ENCODE measurements at regions not wholly inside any gene's neighbourhood (a gene's known extent, or its start where the extent isn't known, plus 50 kb on each side); places are given as distances from the start of the nearest gene placed in this dataset.

DNA sequence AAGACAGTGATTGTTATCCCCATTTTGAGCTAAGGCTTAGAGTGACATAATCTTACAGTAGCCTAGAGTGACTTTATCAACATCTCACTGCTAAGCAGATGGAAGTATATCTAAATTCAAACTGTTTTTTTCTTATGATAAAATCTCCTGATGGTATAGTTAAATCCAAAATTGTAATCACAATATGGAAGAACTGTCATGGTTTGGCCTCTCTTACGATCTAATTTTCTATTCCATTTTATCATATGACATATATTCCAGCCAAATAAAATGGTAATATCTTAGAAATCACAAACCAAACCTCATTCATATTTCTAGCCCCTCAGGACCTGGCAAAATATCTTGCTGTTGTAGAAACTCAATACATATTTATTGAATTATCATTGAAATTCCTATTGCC is 864.7 kb downstream of the SLC6A15 start:
- no peaks in the 10 kb centered on the region for H3K79me2 ChIP-seq (ENCODE audit: insufficient read depth, low read length)
- no peak overlapping the region for H3K9ac ChIP-seq (ENCODE audit: low read length)
- H3K9me3 ChIP-seq (ENCODE audit: low read length), result no peaks in the 10 kb centered on the region
- no peaks in the 10 kb centered on the region for H3F3A ChIP-seq (ENCODE audit: insufficient read depth, low read length)
- H3K36me3 ChIP-seq (ENCODE audit: insufficient read depth, low read length), result no peaks in the 10 kb centered on the region
- TF ChIP-seq EZH2 (IDR thresholded peaks at IDR 0.05; ENCODE audit: borderline replicate concordance, low read length), result no peak
- TF ChIP-seq CTCF (IDR thresholded peaks at IDR 0.05; ENCODE audit: low read length), result no peak
- no peak overlapping the region for H3K4me3 ChIP-seq (ENCODE audit: low read depth, low read length, poor library complexity, severe bottlenecking)
- no peaks in the 10 kb centered on the region for H3K4me1 ChIP-seq (ENCODE audit: insufficient read depth, low read length, severe bottlenecking)
- H3K27ac ChIP-seq (ENCODE audit: low read depth, low read length, poor library complexity, severe bottlenecking), result no peak overlapping the region
- H3K4me2 ChIP-seq (ENCODE audit: low read length), result no peak overlapping the region
- no peaks in the 10 kb centered on the region for H4K20me1 ChIP-seq (ENCODE audit: insufficient read depth, low read length)
- H3K27me3 ChIP-seq (ENCODE audit: insufficient read depth, low read length), result no peaks in the 10 kb centered on the region
- no peak overlapping the region for H2AFZ ChIP-seq (ENCODE audit: low read length)
- no peaks in the 10 kb centered on the region for H3K9me2 ChIP-seq (ENCODE audit: low read depth, low read length)

DNA sequence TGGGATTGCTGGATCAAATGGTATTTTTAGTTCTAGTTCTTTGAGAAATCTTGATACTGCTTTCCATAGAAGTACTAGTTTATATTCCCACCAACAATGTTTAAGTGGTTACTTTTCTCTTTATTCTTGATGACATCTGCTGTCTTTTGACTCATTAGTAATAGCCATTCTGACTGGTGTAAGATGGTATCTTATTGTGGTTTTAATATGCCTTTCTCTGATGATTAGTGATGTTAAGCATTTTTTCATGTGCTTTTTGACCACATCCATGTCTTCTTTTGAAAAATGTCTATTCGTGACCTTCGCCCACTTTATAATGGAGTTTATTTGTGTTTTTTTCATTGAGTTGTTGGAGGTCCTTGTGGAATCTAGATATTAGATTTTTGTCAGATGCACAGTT is 865.7 kb downstream of the SLC6A15 start:
- Histone ChIP-seq H3K79me2 (ENCODE audit: insufficient read depth, low read length) (no peaks in the 10 kb centered on the region), H3K27me3 (ENCODE audit: insufficient read depth, low read length) (no peaks in the 10 kb centered on the region), H3K4me2 (ENCODE audit: low read length) (no peak overlapping the region), H3K9me3 (ENCODE audit: low read length) (no peaks in the 10 kb centered on the region), H3K27ac (ENCODE audit: low read depth, low read length, poor library complexity, severe bottlenecking) (no peak overlapping the region), H3K9ac (ENCODE audit: low read length) (no peak overlapping the region), H2AFZ (ENCODE audit: low read length) (no peak overlapping the region), H3K4me1 (ENCODE audit: insufficient read depth, low read length, severe bottlenecking) (no peaks in the 10 kb centered on the region), H4K20me1 (ENCODE audit: insufficient read depth, low read length) (no peaks in the 10 kb centered on the region), H3K9me2 (ENCODE audit: low read depth, low read length) (no peaks in the 10 kb centered on the region), H3F3A (ENCODE audit: insufficient read depth, low read length) (no peaks in the 10 kb centered on the region), H3K4me3 (ENCODE audit: low read depth, low read length, poor library complexity, severe bottlenecking) (no peak overlapping the region), H3K36me3 (ENCODE audit: insufficient read depth, low read length) (no peaks in the 10 kb centered on the region)
- TF ChIP-seq EZH2 (IDR thresholded peaks at IDR 0.05; ENCODE audit: borderline replicate concordance, low read length) (no peak), CTCF (IDR thresholded peaks at IDR 0.05; ENCODE audit: low read length) (no peak)

DNA sequence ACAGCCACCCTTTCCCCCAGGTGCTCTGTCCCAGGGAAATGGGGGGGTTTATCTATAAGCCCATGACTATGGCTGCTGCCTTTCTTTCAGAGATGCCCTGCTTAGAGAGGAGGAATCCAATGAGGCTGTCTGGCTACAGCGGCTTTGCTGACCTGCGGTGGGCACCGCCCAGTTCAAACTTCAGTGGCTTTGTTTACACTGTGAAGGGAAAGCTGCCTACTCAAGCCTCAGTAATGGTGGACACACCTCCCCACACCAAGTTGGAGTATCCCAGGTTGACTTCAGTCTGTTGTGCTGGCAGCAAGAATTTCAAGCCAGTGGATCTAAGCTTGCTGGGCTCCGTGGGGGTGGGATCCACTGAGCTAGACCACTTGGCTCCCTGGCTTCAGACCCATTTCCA is 869.2 kb downstream of the SLC6A15 start:
- Histone ChIP-seq H3K27ac (ENCODE audit: low read depth, low read length, poor library complexity, severe bottlenecking) (no peak overlapping the region), H3K4me3 (ENCODE audit: low read depth, low read length, poor library complexity, severe bottlenecking) (no peak overlapping the region), H3K36me3 (ENCODE audit: insufficient read depth, low read length) (no peaks in the 10 kb centered on the region), H4K20me1 (ENCODE audit: insufficient read depth, low read length) (no peaks in the 10 kb centered on the region), H3K9ac (ENCODE audit: low read length) (no peak overlapping the region), H3K9me2 (ENCODE audit: low read depth, low read length) (no peaks in the 10 kb centered on the region), H3K9me3 (ENCODE audit: low read length) (no peaks in the 10 kb centered on the region), H3K4me2 (ENCODE audit: low read length) (no peak overlapping the region), H3F3A (ENCODE audit: insufficient read depth, low read length) (no peaks in the 10 kb centered on the region), H3K4me1 (ENCODE audit: insufficient read depth, low read length, severe bottlenecking) (no peaks in the 10 kb centered on the region), H3K79me2 (ENCODE audit: insufficient read depth, low read length) (no peaks in the 10 kb centered on the region), H3K27me3 (ENCODE audit: insufficient read depth, low read length) (no peaks in the 10 kb centered on the region), H2AFZ (ENCODE audit: low read length) (no peak overlapping the region)
- TF ChIP-seq EZH2 (IDR thresholded peaks at IDR 0.05; ENCODE audit: borderline replicate concordance, low read length) (no peak), CTCF (IDR thresholded peaks at IDR 0.05; ENCODE audit: low read length) (no peak)
